ENCODE measurements at regions not wholly inside any gene's neighbourhood (a gene's known extent, or its start where the extent isn't known, plus 50 kb on each side); places are given as distances from the start of the nearest gene placed in this dataset.

DNA sequence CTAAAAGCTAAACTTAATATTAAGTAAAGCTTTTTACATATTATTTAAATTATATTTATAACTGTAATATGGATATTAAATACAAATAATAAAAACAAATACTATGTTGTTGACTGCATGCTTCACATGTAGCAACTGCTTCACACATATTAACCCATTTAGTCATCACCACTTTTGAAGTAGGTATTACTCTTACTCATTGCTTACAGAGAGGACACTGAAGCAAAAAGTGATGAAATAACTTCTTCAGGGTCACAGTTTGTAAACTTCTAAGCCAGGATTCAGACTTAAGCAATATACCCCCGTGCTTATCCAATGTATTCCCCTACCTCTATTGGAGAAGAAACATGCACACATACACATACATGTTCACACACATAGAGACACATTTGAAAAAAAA lies 166.6 kb downstream of the DKK2 start:
- H3K4me3 ChIP-seq (ENCODE audit: low read length): no peak overlapping the region
- DNase-seq (ENCODE audit: low read depth, low spot score): no peak

DNA sequence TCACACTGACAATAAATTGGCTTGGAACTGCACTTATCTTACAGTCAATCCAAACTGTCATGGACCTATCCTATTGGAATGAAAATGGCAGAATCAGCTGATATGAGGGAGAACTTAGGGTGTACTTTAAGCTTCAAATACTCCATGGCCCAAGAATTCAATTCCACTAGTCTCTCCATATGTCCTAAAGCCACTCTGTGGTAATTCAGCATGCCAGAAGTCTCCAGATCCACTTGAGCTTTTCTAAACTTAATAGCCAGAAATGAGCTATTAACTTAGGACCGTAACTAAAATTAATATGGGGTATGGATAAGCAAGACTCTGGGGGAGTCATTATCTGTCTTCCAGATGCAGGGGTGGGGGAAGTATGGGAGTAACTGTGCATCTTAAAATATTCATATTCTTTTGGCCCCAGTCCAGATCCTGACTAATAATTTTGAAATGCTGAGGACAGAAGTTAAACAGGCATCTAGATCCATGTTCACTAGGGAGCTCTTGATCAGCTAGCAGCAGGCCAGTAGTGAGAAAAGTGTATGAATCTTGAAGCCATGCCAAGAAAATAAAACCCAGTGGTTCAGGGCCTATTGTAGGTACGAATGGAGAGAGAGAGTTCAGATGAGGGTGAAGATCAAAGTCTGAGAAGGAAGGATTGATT lies 167.6 kb downstream of the DKK2 start:
- DNase-seq (ENCODE audit: low read depth, low spot score): no peak
- H3K4me3 ChIP-seq (ENCODE audit: low read length): no peak overlapping the region

GRCh38 chr4:106864231-106864630 lies 171.9 kb downstream of the DKK2 start:
- H3K4me3 ChIP-seq (ENCODE audit: low read length): no peak overlapping the region
- no peak for DNase-seq (ENCODE audit: low read depth, low spot score)

GRCh38 chr4:106854569-106855351 lies 181.4 kb downstream of the DKK2 start:
- no peak for DNase-seq (ENCODE audit: low read depth, low spot score)
- H3K4me3 ChIP-seq (ENCODE audit: low read length): no peak overlapping the region

DNA sequence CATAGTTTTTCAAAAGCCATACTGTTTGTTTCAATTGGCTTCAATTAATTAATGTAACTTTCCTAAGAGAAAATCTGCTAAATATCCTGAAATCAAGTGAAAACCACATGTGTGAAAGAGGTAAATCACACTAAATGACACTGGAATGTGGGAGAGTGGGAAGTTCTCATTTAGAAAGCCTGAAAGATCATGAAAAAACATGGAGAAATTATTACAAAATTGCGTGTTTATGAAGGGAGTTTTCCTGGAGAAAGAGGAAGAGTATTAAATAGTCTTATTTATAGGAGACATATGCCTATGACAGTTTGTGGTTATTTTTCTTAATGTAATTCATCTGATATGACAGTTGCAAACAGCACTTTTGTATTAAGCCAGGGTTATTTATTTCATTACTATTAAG lies 183.7 kb downstream of the DKK2 start:
- DNase-seq (ENCODE audit: low read depth, low spot score): no peak
- no peak overlapping the region for H3K4me3 ChIP-seq (ENCODE audit: low read length)

DNA sequence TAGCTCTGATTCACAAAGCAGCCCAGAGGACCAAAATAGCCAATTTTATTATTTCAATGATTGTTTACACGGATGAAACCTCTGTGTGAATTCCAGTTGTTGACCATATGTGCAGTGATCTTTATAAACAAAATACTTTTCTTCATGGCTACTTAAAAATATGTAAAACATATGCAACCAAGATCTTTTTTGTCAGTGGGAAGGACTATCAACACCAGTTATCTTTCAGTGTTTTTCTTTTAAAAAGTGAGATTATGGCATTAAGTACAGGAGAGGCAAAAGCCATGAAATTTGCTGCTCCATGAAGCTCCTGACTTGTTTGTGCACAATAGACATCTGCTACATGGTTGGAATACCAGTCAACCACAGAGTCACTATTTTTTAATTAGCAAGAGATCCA lies 184.4 kb downstream of the DKK2 start:
- no peak overlapping the region for H3K4me3 ChIP-seq (ENCODE audit: low read length)
- DNase-seq (ENCODE audit: low read depth, low spot score): no peak

GRCh38 chr4:106850691-106851090 lies 185.4 kb downstream of the DKK2 start:
- no peak for DNase-seq (ENCODE audit: low read depth, low spot score)

DNA sequence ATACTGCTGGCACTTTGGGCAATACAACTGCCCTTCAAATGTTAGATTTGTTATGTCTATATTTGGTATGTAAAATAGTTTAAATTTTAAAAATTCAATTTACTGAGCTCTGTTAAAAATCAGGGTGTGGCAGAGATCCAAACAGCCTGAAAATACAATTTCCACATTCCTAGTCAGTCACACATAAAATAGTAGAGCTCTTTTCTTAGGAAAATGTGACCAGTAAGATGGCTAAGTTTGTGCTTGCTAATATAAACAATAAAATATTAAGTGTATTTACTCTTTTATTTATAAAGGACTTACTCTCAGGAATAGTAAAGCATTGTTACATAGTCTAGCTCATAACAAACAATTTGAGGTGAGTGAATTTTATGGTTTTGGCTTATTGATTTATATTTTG lies 200.2 kb downstream of the DKK2 start:
- H3K4me3 ChIP-seq (ENCODE audit: low read length): no peak overlapping the region
- no peak for DNase-seq (ENCODE audit: low read depth, low spot score)

More at GRCh38 chr4:106850691-106851090, 185.4 kb downstream of the DKK2 start:
- no peak overlapping the region for H3K4me3 ChIP-seq (ENCODE audit: low read length)

DNA sequence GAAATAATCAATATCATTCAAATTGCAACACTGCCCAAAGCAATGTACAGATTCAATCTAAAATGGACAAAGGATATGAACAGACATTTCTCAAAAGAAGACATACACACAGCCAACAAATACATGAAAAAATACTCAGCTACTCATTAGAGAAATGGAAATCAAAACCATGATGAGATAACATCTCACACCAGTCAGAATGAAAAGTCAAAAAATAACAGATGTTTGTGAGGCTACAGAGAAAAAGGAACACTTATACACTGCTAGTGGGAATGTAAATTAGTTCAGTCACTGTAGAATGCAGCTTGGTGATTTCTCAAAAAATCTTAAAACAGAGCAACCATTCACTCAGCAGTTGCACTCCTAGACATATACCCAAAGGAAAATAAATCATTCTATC lies 205.2 kb downstream of the DKK2 start:
- no peak for DNase-seq (ENCODE audit: low read depth, low spot score)
- H3K4me3 ChIP-seq (ENCODE audit: low read length): no peak overlapping the region

DNA sequence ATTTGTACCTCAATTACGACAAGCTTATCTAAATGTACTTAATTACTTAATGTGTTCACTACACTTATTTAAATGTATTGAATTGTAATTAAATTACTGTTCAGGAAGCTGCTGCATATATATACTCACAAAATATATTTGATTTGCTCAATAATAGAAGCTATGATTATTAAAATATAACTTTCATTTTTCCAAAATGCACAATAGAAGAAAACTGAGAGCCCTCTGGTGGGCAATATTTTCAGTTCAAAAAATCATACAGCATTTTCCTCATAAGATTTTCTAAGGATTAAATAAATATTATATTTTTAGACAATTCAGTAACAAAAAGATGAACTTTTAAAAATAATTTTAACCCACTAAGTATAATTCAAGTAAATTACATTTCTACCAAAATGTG lies 217.3 kb downstream of the DKK2 start:
- no peak for DNase-seq (ENCODE audit: low read depth, low spot score)
- no peak overlapping the region for H3K4me3 ChIP-seq (ENCODE audit: low read length)

GRCh38 chr4:106816496-106816895 lies 219.6 kb downstream of the DKK2 start:
- no peak for DNase-seq (ENCODE audit: low read depth, low spot score)
- no peak overlapping the region for H3K4me3 ChIP-seq (ENCODE audit: low read length)

GRCh38 chr4:106810122-106810521 lies 226.0 kb downstream of the DKK2 start:
- no peak for DNase-seq (ENCODE audit: low read depth, low spot score)

DNA sequence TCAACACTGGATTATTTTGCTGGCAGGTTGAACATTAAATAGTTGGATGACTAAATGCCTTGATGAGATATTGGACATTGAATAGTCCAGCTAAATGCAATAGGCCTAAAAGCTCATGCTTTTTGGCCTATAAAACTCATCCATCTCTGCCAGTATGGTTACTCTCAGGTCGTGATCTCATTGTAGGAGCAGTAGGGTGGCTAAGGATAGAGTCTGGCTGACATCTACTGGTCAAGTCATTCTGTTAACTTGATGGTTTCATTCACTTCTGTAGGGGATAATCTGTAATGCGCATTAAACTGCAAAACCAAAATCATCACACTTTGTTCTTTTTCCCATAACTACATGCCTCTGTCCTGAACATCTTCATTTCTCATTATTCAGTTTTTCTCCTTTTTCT lies 227.0 kb downstream of the DKK2 start:
- H3K4me3 ChIP-seq (ENCODE audit: low read length): no peak overlapping the region
- peak; percentile 21 for DNase-seq (ENCODE audit: low read depth, low spot score)

More at GRCh38 chr4:106810122-106810521, 226.0 kb downstream of the DKK2 start:
- no peak overlapping the region for H3K4me3 ChIP-seq (ENCODE audit: low read length)

DNA sequence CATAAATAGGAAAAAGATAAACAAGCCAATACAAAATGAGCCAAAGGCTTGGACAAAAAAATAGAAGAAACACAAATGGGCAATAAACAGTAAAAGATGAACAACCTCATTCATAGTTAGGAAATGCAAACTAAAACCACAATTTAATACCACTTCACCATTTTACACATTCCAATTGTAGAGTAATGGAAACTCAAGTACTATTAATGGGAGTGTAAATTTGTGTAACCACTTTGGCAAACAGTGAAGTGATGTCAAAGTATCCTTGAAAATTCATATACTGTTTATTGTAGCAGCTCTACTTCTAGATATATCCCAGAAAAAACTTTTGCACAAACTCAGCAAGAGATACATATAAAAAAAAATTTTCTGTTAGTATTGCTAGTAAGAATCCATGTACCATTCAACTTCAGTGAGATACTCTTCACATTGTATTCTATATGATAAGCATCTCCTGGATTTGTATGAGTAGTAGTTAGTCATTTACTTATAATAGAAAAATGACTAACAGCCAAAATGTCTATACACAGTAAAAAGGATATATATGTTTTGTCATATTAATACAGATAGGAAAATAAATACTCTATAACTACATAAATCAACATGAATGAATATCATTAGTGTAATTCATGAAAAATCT lies 229.8 kb downstream of the DKK2 start:
- no peak for DNase-seq (ENCODE audit: low read depth, low spot score)
- H3K4me3 ChIP-seq (ENCODE audit: low read length): no peak overlapping the region

DNA sequence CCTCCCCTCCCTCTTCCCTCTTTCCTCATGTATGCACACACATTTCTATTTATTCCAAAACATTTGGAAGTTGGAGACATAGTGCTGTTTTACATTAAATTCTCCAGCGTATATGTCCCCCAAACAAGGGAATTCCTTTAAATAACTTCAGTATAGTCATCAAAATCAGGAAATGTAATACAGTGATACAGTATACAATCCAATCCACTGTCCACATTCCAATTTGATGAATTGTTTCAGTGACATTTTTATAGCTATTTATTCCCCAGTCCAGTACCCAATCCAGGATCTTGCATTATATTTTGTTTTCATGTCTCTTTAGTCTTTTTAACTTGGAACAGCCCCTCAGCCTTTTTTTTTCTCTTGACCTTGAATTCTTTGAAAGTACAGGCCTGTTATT lies 233.0 kb downstream of the DKK2 start:
- DNase-seq (ENCODE audit: low read depth, low spot score): no peak

DNA sequence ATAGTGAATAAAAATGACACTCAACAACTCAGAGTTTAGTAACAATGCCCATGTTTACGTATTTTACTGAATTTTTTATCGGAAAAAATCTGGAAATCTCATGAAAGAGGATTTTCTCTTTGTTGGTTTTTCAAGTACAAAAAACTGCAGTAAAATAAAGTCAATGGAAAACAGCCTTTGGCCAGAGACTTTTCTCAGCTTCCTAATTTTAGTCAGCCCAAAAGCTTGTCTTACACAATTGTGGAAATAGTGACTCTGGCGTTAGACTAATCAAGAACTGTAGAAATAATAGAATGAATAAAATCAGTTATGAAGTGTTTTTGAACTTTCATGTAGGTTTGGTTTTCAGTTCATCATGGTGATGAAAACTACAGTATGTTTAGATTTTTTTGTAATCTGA lies 234.7 kb downstream of the DKK2 start:
- no peak overlapping the region for H3K4me3 ChIP-seq (ENCODE audit: low read length)
- no peak for DNase-seq (ENCODE audit: low read depth, low spot score)

More for the DNA sequence above, 233.0 kb downstream of the DKK2 start:
- H3K4me3 ChIP-seq (ENCODE audit: low read length): no peak overlapping the region

DNA sequence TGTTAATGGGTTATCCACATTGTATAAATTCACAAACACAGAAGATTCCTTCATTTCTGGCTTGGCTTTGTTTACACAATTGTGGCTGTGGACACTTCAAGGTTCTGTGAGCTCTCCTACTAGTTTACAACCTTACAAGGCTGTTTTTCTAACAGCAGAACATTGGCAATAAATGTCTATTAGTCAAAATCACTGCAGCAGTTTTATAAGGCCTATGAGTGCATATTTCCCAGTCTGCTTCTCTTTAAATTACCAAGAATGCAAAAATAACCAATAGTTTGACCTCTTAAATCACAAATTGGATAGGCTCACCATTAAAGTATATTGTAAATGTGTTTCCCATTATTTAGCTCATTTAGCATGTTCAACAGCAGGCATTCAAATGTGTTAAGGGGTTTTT lies 239.2 kb downstream of the DKK2 start:
- H3K4me3 ChIP-seq (ENCODE audit: low read length): no peak overlapping the region
- no peak for DNase-seq (ENCODE audit: low read depth, low spot score)

DNA sequence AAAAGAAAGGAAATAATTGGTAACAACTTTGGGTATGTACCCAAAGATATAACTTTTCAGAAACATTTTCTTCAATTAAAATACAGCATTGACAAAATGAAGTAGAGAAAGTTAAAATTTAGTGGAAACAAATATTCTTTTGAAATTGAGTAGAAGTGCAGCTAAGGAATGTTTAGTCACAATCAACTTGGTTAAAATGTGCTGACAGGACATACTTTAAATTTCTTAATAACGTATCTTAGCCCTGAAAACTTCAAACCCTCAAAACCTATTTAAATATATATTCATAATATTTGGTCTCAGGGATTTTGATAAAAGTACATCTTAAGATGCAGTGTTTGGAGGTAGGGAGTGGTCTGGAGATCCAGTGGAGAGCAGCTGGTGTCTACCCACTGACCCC lies 240.8 kb downstream of the DKK2 start:
- H3K4me3 ChIP-seq (ENCODE audit: low read length): no peak overlapping the region

GRCh38 chr4:106793933-106794332 lies 242.2 kb downstream of the DKK2 start:
- no peak for DNase-seq (ENCODE audit: low read depth, low spot score)
- H3K4me3 ChIP-seq (ENCODE audit: low read length): no peak overlapping the region

More for the DNA sequence above, 240.8 kb downstream of the DKK2 start:
- no peak for DNase-seq (ENCODE audit: low read depth, low spot score)

DNA sequence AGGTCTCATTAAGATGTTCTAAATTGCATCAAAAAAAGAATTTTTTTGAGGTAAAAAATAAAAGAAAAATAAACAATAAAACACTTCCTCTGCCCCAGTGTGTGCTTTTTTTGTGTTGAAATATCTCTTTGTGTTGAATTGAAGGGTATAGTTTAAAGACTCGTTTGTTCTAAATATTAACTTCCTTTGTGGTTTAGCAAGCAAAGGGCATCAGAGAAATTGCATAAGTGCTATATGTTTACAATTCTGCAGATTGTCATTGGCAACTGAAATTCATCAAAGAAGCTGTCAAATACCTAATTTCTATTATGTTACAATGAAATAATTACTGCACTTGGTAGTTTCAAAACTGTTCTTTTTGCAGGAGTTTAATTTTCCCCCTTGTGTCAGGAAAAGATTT lies 260.5 kb downstream of the DKK2 start:
- peak; percentile 2 for DNase-seq (ENCODE audit: low read depth, low spot score)
- H3K4me3 ChIP-seq (ENCODE audit: low read length): no peak overlapping the region

Data from Jurkat, Clone E6-1 (cell line).